ENCODE measurements at regions not wholly inside any gene's neighbourhood (a gene's known extent, or its start where the extent isn't known, plus 50 kb on each side); places are given as distances from the start of the nearest gene placed in this dataset.

DNA sequence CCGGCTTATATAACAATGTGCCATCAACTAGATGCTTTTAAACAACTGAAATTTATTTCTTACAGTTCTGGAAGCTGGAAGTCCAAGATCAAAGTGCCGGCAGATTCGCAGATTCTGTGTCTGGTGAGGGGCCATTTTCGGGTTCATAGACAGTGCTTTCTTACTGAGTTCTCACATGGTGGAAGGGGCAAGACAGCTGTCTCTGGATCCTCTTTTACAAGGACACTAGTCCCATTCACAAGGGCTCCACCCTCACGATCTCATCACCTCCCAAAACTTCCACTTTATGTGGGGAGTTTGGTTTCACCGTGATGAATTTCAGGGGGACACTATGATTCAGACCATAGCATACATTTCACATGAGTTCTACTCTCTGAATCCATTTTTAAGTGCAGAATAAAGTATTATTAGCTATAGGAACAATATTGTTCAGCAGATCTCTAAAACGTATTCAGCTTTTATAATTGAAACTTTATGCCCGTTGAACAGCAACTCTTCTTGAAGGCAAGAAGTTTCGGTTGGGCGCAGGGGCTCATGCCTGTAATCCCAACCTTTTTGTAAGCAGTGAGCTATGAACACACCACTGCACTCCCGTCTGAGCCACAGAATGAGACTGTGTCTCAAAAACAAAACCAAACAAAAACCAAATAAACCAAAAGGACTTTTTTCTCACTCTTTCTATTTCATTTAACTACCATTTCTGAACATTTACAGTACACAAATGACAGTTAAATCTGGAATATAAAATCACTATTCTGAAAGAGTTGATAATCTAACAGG is 502.8 kb downstream of the CMPK2 start:
- intact Hi-C loops (cut with DNase I) = no loop called here
- DNase-seq (no peak), ATAC-seq (no peak), FAIRE-seq (no peak)
- TF ChIP-seq CTCF (IDR thresholded peaks at IDR 0.05) = no peak
- 72 to 75% methylated on average over 11 of the region's 11 CpGs for WGBS, 2 donors
- Histone ChIP-seq H3K4me3 (no peak overlapping the region), H3K27ac (no peak overlapping the region), H3K36me3 (no peaks in the 10 kb centered on the region), H3K27me3 (no peaks in the 10 kb centered on the region), H3K4me1 (no peaks in the 10 kb centered on the region), H3K9me3 (no peaks in the 10 kb centered on the region)

DNA sequence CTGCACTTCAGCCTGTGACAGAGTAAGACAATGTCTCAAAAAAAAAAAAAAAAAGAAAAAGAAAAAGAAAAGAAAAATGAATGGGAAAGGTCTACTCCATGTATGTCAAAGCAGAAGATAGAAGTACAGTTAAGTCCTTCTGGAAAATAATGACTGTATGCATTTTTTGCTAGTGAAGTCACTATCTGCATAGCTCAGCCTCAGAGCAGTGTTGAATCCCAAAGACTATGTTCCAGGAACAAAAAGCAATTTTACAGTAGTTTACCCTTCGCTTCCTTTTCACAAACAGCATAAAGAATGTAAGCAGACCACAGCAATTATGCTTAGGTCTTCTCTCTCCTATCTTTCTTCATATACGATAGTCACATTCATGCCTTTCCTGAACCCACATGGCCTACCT is 497.4 kb downstream of the CMPK2 start:
- FAIRE-seq = no peak
- intact Hi-C loops (cut with DNase I) = no loop called here

DNA sequence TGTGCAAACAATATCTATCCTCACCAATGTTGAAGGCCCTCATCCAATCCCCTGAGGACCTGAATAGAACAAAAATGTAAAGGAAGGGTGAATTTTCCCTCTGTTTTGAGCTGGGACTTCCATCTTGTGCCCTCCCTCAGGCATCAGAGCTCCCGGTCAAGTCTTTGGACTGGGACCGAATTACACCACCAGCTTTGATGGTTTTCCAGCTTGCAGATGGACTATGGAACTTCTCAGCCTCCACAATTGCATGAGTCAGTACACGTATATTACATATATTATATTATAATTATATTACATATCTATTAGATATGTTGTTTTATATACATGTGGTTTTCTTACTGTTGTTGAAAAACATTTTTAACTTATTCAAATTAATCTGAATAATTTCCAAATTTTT is 496.4 kb downstream of the CMPK2 start:
- H3K4me1 ChIP-seq = no peaks in the 10 kb centered on the region
- no peaks in the 10 kb centered on the region for H3K27me3 ChIP-seq
- H3K36me3 ChIP-seq = no peaks in the 10 kb centered on the region
- no peak for TF ChIP-seq CTCF (IDR thresholded peaks at IDR 0.05)
- H3K4me3 ChIP-seq = no peak overlapping the region
- FAIRE-seq = no peak
- ATAC-seq = no peak
- H3K27ac ChIP-seq = no peak overlapping the region
- intact Hi-C loops (cut with DNase I) = no loop called here
- 85 to 96% methylated on average over 3 of the region's 3 CpGs for WGBS, 2 donors
- DNase-seq = no peak
- H3K9me3 ChIP-seq = no peaks in the 10 kb centered on the region

More for the DNA sequence above, 497.4 kb downstream of the CMPK2 start:
- no peak for TF ChIP-seq CTCF (IDR thresholded peaks at IDR 0.05)
- Histone ChIP-seq H3K36me3 (no peaks in the 10 kb centered on the region), H3K4me1 (no peaks in the 10 kb centered on the region), H3K27ac (no peak overlapping the region), H3K27me3 (no peaks in the 10 kb centered on the region), H3K4me3 (no peak overlapping the region), H3K9me3 (no peaks in the 10 kb centered on the region)
- ATAC-seq (peak in 1 of 4 donors; percentile 34), DNase-seq (no peak)
- WGBS, 2 donors = 90% methylated on average over 2 of the region's 2 CpGs

GRCh38 chr2:6370753-6371551 is 494.8 kb downstream of the CMPK2 start:
- Histone ChIP-seq H3K4me1 (no peaks in the 10 kb centered on the region), H3K4me3 (no peak overlapping the region), H3K9me3 (no peaks in the 10 kb centered on the region), H3K27ac (no peak overlapping the region), H3K36me3 (no peaks in the 10 kb centered on the region), H3K27me3 (no peaks in the 10 kb centered on the region)
- WGBS, 2 donors = 66 to 72% methylated on average over 7 of the region's 7 CpGs
- no peak for TF ChIP-seq CTCF (IDR thresholded peaks at IDR 0.05)
- no peak for FAIRE-seq
- intact Hi-C loops (cut with DNase I) = no loop called here
- ATAC-seq = no peak
- no peak for DNase-seq

Data from pancreas (tissue), 10 donors.